Activated CD4-positive, alpha-beta T cell treated with anti-CD3 and anti-CD28 coated beads for 24 hours (primary cell): ENCODE measurements at regions not wholly inside any gene's neighbourhood (a gene's known extent, or its start where the extent isn't known, plus 50 kb on each side); places are given as distances from the start of the nearest gene placed in this dataset.

Experiments used
- DNase-seq, 2 donors: peaks; one replicate each; pipeline ENCODE4 v3.0.0-alpha.2; 2020; ENCODE audit warnings: low read depth in 2 of 2

GRCh38 chr18:51933903-51934302, 406.1 kb upstream of the DCC start:
- DNase-seq, result no peak

GRCh38 chr18:51936115-51936514, 403.9 kb upstream of the DCC start:
- no peak for DNase-seq

DNA sequence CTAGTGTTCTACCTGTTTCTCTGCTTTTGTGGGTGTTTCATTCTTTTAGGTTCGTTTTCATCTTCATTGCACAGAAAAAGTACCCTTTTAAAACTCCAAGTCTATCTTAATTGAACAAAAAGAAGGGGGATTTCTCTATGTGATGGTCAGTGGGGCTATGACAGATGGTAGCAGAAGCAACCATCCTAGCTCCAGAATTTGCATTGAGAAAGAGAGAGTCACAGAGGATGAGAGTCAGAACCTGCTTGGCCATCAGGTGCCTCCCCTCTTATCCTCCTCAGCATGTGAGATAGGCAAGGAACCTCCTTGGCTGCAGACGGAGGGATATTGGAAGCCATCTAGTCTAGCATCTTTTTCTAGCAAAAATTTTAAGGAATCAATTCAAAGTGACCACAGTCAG, 398.0 kb upstream of the DCC start:
- no peak for DNase-seq

- no peak for DNase-seq
These were observed 396.7 kb upstream of the DCC start for GRCh38 chr18:51943281-51943680.

- DNase-seq, result no peak
These were observed 393.1 kb upstream of the DCC start for GRCh38 chr18:51946946-51947345.

- no peak for DNase-seq
These were observed 387.2 kb upstream of the DCC start for GRCh38 chr18:51952844-51953243.

DNA sequence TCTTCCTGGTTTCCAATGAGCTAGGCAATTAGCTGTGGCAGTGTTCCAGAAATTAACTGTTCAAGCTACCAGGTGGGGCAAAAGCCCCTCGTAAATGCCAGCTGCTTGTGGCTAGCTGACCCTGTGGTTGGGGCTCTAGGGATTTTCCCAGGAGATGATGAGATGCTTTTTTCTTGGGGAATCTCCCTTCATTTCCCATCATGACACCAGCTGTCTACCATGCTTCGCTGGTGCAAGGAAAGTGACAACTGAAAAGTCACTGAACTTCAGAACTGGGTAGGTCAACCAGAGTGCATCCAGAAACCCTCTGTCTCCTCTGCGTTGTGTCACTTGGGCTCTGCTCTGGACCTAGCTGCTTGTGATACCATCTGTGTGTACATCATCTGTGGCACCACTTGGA, 386.5 kb upstream of the DCC start:
- DNase-seq, result no peak

DNA sequence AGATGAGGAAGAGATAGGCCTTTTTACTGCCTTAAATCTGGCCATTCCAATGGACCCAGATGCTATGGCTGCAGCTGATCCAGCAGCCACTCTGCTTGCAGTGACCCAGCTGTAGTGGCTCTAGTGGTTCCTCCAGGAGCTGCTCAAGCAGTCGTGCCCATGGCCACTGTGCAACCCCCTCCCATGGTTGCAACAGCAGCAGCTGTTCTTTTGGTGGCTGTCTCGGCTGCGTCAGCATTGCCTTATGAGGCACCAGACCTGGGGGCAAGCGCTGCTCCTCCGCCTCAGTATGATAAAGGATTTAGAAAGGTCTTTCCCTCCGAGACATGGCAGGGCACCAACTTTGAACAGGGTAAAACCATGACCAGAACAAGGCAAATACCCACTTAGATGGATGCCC, 384.9 kb upstream of the DCC start:
- DNase-seq, result no peak

DNA sequence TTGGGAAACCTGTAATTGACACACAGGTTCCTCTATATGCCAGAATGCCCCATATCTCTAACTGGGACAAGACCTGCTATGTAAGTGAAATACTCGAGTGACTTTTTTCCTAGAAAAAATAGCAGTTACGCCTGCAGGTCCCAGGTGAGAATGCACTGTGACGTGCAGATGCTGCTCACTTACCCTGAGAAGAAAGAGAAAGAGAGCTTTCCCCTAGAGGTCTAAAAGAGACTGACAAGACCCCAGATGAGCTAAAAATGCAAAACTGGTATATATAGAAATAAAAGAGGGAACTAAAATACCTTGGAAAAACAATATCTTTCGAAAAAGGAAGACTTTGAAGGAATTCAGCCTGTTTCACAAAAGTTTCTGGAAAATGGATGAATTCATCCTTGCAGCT, 383.0 kb upstream of the DCC start:
- no peak for DNase-seq

DNA sequence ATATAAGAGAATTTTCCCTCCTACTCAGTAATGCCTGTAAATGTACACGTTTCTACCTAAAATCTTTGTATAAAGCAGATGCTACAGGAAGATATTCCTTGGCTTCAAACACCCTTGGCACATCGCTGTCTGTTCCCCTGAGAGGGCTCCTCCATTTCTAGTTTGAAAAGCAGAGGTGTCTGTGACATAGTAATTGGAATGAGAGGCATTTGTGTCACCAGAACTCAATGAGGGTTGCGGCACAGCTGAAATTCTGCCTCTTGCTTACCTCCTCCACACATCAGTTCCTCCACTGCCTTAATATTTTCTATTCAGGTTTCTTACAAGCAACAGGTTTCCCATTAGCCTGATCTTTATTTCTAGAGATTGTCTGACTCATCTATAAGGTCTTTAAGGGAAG, 359.9 kb upstream of the DCC start:
- no peak for DNase-seq

DNA sequence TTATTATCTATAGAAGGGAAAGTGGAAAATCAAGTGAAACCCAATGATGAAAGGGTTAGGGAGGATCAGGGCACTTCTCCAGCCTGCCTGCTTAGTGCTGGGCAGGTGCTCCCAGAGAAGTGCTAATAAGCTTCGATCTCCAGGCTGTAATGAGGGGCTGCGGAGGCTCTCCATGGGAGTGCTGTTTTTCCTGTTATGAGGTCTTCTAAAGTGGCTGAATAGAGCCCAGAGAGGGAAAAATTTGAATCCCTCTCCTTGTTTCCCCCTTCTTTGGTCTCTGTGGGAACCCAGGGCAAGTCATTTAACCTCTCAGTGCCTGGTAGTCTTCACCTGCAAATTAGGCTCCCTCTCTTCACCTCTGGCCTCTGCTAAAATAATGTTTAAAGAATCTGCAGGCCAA, 351.7 kb upstream of the DCC start:
- no peak for DNase-seq

DNA sequence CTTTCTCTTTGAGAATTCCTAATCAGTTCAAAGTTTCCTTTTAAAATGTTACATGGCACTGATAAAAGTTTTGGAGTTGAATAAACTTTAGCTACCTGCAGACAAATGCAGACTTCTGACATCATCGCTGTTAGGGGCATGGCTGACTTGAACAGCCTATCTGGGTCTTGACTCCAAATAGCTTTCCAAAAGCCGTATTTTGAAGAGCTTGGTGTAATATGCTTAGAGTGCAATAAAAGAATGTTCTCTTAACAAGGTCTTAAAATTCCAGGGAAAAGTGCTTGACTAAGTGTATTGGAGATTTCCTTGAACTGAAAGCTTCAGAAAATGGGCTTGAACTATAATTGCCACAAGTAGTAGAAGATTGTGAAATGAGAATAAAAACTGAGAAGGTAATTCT, 342.9 kb upstream of the DCC start:
- no peak for DNase-seq

DNA sequence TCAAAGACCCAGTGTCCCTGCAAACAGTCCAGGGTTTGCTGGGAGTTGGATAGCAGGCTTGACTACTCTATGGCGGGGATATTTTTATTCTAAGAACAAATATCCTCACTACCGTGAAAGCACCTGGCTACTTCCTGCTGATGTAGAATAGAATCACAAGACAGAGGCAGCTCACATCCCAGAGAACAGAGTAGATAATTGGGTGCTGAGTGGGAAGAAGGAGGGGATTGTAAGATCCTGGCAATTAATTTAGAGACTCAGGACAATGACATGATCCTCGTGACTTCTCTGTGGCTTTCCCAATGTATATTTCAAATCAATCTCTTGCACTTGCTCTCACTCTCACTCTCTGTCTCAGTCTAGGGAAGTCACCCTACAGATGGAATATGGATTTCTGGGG, 341.9 kb upstream of the DCC start:
- no peak for DNase-seq

- no peak for DNase-seq
These were observed 341.3 kb upstream of the DCC start for GRCh38 chr18:51998711-51999110.

GRCh38 chr18:51999351-51999750, 340.6 kb upstream of the DCC start:
- DNase-seq, result no peak

DNA sequence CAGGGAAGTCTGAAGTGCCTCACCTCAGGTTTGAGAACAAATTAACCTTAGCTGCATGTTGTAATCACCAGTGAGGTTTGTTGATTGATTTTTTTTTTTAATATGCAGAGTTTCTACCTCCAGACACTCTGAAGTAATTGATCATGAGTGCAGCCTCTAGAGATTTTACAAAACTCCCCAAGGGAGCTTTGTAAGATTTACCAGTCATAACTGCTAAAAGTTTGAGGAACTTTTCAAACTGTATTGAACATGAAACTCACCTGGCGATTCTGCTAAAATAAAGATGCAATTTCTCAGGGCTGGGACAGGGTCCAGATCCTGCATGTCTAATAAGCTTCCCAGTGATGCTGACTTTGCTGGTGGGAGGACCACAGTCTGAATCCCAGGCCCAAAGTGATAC, 339.6 kb upstream of the DCC start:
- no peak for DNase-seq

DNA sequence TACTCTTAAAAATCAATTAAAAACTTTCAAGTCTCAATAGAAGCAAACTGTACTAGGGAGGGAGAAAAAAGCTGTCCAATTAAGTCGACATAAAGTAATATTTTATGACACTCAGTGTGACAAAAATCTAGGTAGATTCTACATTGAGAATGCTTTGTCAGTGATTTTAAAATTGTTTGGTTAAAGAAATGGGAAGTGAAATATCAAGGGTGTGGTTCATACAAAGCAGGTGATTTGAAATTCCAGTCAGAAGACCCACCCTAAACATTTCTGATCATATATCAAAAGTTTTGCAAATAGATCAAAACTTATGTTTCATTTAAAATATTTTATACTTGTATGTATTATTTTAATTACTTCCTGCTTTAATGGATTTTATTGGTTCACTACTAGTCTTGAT, 338.9 kb upstream of the DCC start:
- no peak for DNase-seq

- DNase-seq, result no peak
These were observed 337.4 kb upstream of the DCC start for GRCh38 chr18:52002600-52002999.

GRCh38 chr18:52007105-52007504, 332.9 kb upstream of the DCC start:
- no peak for DNase-seq

DNA sequence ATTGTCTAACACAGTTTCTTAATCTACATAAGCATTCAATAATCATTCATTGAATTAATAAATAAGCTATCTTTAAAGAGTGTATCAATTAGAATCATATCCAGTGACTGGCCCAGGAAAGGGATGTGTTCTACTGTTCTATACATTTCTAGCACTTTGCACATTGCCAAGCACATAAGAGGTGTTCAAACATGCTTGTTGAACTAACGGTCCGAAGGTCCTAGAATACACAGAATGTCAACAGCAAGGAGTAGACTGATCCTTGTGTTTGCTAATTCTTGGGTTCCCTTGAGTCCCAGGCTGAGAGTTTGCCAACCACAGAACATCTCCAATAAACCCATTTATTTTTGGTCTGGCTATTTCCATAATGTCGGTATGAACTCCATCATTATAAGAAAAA, 331.7 kb upstream of the DCC start:
- DNase-seq, result no peak

- no peak for DNase-seq
These were observed 331.3 kb upstream of the DCC start for GRCh38 chr18:52008736-52009135.

- no peak for DNase-seq
These were observed 330.0 kb upstream of the DCC start for GRCh38 chr18:52009958-52010357.

DNA sequence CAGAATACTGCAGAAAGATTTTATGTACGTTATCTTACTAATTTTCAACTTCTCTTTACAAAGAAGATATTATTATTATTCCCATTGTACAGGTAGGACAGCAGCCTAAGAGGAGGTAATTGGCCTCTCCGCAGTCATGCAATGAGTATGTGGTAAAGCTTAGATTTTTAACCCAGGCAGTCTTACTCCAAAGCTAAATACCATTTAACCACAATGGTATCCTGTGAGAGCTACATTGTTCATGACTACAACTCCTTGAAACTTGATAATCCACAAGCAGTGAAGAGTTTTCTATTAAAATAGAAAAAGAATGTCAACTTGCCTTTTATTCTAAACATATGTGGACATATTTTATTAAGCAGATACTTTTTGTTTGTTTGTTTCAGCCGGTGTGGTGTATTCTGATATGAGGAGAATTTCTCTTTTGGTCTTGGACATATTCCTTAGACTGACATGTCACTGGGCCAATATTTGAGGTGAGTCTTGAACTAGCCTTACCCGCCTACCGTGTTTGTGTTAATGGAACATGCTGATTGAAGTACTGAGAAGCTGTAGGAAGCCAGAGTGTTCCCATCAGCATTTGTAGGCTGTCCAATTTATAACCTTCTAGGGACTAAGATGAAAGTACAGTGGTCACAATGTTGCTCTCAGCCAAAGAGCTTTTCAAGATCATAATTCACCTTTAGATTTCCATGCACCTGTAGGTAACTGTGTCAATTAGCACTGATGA, 293.9 kb upstream of the DCC start:
- no peak for DNase-seq

- DNase-seq, result no peak
These were observed 293.2 kb upstream of the DCC start for GRCh38 chr18:52046842-52047241.
